Mucosa of descending colon (tissue), 3 donors: ENCODE measurements at regions not wholly inside any gene's neighbourhood (a gene's known extent, or its start where the extent isn't known, plus 50 kb on each side); places are given as distances from the start of the nearest gene placed in this dataset.

ENCODE experiments used
- ATAC-seq: fragments of 200-7000 bp; cut with Tn5 transposase; one replicate; pipeline ENCODE4 v1.9.1; 2020; ENCODE audit warnings: mild to moderate bottlenecking, moderate library complexity
- DNase-seq, 3 donors: peaks; one replicate each; pipeline ENCODE4 v3.0.0-alpha.2; 2020
- H3K36me3 ChIP-seq: fragments of 200-600 bp; one replicate; pipeline ENCODE4 v1.8.0; 2021; ENCODE audit warnings: low read depth, mild to moderate bottlenecking
- H3K4me1 ChIP-seq: fragments of 200-600 bp; one replicate; pipeline ENCODE4 v1.8.0; 2021; ENCODE audit warnings: low read depth, mild to moderate bottlenecking
- H3K4me3 ChIP-seq: fragments of 200-600 bp; one replicate; pipeline ENCODE4 v1.8.0; 2021; ENCODE audit warnings: mild to moderate bottlenecking
- H3K9me3 ChIP-seq: fragments of 200-600 bp; one replicate; pipeline ENCODE4 v1.8.0; 2021; ENCODE audit warnings: mild to moderate bottlenecking
- CTCF ChIP-seq: fragments of 200-600 bp; IDR thresholded peaks from one replicate; pipeline ENCODE4 v1.8.0; 2022; ENCODE audit warnings: antibody characterized with exemption, mild to moderate bottlenecking
- intact Hi-C, 2 donors: fragments of 100-400 bp; cut with DNase I in 1 of 2; cut with micrococcal nuclease in 1 of 2; formaldehyde crosslinking; loops; one replicate each; pipeline versions ENCODE4 v1.11.0 to v1.11.1; 2022; cut with DNase I, micrococcal nuclease
- donor health status: DM: no; HTN: no; CAD: no; lungs with moderate emphysema.
- donor health status: DM: no; HTN: no; CAD: no.
- donor health status: DM: no; HTN: yes; CAD: no.

GRCh38 chr6:6392214-6393068 is 72.0 kb upstream of the F13A1 start:
- ATAC-seq (no peak), DNase-seq (no peak)
- Histone ChIP-seq H3K4me1 (no peaks in the 10 kb centered on the region), H3K4me3 (no peak overlapping the region), H3K36me3 (no peaks in the 10 kb centered on the region), H3K9me3 (no peaks in the 10 kb centered on the region)
- no peak for TF ChIP-seq CTCF
- intact Hi-C loops: no loop called here

DNA sequence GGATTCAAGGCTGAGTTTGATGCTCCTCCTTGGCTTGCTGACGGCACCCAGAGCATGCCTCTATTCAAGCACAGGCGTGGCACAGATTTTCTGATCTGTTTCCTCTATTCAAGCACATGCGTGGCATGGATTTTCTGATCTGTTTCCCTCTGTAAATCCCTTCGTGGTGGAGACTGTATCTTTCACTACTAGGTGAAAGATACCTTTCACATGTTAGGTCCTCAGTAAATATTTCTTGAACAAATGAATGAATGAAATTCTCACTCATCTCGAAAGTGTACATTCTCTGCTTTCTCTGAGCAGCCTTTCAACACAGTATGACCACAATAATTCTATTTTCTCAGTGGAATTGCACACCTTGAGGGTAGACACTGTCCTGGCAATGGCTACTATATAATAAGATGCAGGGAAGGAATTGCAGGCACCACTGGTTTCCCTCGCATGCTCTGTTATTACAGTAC is 72.6 kb upstream of the F13A1 start:
- H3K4me1 ChIP-seq: no peaks in the 10 kb centered on the region
- intact Hi-C loops: no loop called here
- ATAC-seq (no peak), DNase-seq (no peak)
- H3K9me3 ChIP-seq: no peaks in the 10 kb centered on the region
- H3K36me3 ChIP-seq: no peaks in the 10 kb centered on the region
- no peak for TF ChIP-seq CTCF
- H3K4me3 ChIP-seq: no peak overlapping the region

GRCh38 chr6:6395581-6396197 is 75.2 kb upstream of the F13A1 start:
- Histone ChIP-seq H3K4me3 (no peak overlapping the region), H3K4me1 (no peaks in the 10 kb centered on the region), H3K9me3 (no peaks in the 10 kb centered on the region), H3K36me3 (no peaks in the 10 kb centered on the region)
- no peak for DNase-seq
- no peak for TF ChIP-seq CTCF
- intact Hi-C loops: no loop called here
- ATAC-seq: no peak

GRCh38 chr6:6397842-6398241 is 77.4 kb upstream of the F13A1 start:
- H3K36me3 ChIP-seq: no peaks in the 10 kb centered on the region
- ATAC-seq (no peak), DNase-seq (no peak)
- H3K9me3 ChIP-seq: no peaks in the 10 kb centered on the region
- no peak overlapping the region for H3K4me3 ChIP-seq
- H3K4me1 ChIP-seq: no peaks in the 10 kb centered on the region
- TF ChIP-seq CTCF: no peak
- intact Hi-C loops: no loop called here

DNA sequence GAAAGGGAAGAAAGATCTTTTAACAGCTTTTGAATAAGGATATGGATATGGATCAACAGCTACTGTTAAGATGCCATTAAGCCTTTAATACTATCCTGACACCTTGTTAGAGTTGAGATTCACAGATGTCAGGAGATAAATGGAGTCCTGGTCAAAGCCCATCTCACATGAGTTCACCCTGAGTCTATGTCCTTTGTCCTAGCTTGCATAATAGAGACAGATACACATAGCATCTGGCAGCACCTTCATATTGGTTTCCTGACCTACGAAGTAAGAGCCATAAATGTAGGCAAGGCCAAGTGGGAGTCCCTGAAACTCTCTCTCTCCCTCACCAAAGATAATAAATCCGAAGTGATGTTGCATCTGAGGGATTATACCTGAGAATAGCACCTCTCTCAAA is 79.1 kb upstream of the F13A1 start:
- H3K36me3 ChIP-seq: no peaks in the 10 kb centered on the region
- H3K4me1 ChIP-seq: no peaks in the 10 kb centered on the region
- intact Hi-C loops: no loop called here
- DNase-seq: no peak
- H3K9me3 ChIP-seq: no peaks in the 10 kb centered on the region
- no peak for TF ChIP-seq CTCF
- H3K4me3 ChIP-seq: no peak overlapping the region
- no peak for ATAC-seq
